ENCODE measurements at regions not wholly inside any gene's neighbourhood (a gene's known extent, or its start where the extent isn't known, plus 50 kb on each side); places are given as distances from the start of the nearest gene placed in this dataset.
"Not testable (repeated sequence)": the region's sequence is repeated elsewhere in the genome, so short reads cannot be mapped to it uniquely, and the experiment has no call there.

DNA sequence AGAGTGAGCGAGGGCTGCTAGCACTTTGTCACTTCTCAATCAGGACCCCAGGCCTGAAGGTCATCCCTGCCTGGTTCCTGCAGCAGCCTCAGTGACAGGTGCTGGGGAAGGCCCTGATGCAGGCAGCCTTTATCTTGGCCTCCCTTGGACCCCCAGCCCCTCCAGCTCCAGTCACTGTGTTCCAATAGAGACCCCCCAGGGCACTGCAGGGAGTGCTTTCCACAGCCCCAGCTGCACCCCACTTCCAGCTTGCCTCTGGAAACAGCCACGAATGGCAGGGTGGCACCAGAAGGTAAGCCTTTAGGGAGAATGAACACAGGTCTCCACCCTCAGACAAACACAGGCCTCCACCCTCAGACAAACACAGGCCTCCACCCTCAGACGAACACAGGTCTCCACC lies 241.6 kb upstream of the SGCG start:
- no peak for DNase-seq (ENCODE audit: low read depth)

DNA sequence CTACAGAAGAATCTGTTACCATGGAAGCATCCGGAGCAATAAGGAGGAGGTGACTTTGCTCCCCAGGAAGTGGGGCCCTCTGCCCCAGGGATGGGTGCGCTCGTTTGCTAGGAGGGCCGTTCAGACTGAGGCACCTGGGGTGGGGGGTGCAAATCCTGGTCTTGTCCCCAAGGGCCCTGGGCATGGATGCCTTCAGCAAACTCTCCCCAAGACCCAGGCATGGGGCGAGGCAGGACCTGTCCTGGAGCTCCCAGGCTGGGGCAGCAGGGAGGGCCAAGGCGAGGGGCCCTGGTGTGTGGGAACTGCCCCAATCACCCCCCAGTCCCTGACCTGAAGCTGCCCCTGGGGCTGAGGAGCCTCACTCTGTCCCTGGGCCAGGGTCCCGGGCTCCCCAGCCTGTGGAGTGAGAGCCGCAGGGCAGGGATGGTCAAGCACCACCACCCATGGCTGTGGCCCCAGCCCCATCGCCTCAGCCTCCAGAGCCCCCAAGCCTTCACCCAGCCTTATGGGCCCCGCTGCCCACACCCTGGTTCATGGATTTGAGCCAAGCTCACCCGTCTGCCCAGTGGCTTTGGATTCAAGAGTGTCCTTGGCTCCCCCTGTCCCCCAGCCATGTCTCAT lies 240.6 kb upstream of the SGCG start:
- DNase-seq (ENCODE audit: low read depth), result no peak

DNA sequence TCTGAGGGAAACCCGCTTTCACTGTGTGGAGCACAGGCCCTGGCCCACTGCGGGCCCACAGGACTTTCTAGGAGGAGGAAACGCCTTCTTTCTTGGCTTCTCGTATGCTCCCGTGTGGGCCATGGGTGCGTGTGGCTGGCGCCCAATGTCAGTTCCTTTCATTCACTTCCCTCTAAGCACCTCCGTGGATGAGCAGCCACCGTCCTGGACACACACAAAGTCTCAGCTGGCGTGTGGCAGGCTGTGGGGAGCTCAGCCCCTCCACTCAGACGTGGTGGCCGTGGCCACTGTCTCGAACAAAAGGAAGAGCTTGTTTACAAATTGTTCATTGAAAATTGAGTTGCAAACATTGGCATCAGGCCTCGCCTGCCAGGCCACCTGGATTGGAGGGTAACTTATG lies 240.0 kb upstream of the SGCG start:
- DNase-seq (ENCODE audit: low read depth), result no peak

DNA sequence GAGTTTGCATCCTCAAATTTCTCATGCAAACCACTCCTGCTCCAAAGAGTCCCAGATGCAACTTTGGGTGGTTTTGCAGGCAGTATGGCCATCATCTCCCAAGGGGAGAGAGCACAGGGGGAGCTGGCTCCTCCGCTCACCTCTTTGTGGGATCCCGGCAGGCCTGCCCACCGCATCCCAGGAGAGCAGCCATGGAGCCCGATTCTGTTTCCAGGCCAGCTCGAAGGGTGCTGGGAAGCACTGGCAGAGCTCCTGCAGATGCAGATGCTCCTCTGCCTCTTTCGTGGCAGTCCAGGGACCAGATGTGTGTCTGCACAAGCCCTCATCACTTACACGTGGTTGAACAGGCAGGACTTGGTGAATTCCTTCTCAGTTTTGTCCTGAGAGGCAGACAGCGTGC lies 239.3 kb upstream of the SGCG start:
- not testable (repeated sequence) for DNase-seq (ENCODE audit: low read depth)

DNA sequence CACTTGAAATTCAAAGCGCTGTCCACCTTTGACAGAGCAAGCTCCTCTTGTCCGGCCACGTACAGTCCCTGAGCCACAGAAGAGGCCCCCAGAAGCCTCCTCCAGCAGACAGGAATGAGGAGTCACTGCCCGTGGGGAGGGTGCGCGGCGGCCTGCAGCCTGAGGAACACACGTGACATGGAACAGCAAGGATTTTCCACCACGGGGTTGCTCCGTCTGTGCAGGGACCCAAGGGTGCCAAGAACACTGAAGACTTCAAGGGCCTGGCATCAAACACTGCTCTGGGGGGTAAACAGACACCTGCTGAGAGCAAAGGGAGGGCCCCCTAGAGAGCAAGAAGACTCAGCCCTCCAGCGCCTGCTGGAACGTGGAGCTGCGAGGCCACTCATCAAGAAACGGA lies 237.9 kb upstream of the SGCG start:
- not testable (repeated sequence) for DNase-seq (ENCODE audit: low read depth)

DNA sequence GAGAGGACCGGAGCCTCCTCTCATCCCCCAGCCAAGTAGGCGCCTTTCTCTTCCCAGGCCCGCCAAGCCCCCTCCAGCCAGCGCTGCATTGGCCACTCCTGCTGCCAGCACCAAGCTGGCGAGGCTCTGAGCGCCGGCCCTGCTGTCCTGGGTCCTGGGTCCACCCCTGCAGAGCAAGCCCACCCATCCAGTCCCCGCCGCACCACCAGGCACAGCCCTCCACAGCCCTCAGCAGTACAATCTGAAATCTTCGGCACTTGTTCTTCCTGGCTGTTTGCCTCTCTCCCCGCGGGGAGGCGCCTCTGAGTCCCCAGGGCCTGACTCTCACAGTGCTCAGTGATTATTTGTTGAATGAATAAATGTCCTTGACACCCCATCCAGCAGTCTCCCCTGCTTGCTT lies 236.4 kb upstream of the SGCG start:
- no peak for DNase-seq (ENCODE audit: low read depth)

DNA sequence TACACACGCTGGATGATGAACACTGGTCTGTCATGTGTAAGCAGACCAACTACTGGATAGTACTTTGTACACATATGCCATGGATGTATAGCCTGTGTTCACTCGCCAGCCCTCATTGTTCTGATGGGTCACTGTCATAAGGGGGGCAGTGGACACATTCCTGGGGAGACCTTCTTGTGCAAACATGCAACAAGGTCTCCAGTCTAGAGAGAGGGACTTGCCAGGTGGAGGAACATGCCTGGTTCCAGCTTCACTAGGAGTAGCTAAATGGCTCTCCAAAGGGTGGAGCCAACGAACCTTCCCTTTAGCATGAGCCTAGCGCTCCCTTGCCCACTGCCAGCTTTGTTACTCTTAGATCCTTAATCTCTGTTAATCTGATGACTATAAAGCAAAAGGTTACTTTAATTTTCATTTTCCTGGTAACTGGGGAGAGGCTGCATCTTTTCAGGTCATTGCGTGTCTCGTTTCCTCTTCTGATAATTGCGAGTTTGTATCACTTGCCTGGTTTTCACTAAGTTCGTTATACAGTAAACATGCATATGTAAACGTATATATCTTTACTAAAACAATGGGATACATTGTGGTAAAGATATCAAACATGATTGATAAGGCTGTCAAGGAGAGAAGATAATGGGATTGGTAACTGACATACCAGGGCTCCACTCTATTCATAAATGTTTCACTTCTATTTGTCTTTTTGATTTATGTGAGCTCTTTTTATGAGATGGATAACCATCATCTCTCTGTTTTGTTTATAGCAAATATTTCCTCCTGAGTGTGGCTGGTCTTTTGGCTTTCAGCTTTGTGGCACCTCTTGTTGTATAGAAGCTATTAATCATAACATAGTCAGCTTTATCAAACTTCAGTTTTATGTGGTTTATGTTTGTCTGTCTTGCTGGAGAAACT lies 235.2 kb upstream of the SGCG start:
- no peak for DNase-seq (ENCODE audit: low read depth)

DNA sequence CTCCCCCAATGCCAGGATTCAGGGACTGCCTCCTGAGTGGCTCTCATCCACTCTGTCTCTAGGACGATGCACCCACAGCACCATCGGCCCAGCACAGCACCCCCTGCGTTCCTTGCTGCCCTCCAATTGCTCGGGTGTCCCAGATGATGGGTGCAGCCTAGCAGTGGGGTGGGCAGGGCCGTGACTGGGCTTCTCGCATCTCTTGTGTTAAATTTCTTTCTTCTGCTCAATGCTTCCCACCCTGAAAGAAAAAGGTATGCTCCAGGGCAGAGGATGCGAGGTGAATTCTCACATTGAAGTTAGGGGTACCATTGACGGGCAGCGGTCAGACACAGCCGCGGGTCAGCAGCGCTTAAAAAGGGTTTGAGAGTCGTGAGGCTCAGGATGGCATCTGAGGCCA lies 232.4 kb upstream of the SGCG start:
- no peak for DNase-seq (ENCODE audit: low read depth)

DNA sequence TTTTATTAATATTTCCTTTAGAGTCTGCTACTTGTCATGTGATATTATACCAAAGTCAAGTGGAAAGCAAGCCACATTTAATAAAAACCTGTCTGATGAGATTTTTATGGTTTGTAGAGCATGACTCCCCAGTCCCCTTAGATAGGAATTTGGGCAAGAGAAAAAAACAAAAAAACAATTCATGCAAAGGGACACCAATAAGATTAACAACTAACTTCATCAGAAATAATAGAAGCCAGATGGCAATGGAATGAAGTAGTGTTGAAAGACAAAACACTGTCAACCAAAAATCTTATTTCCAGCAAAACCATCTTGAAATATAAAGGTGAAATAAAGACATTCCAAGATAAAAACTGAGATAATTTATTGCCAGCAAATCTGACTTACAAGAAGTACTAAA lies 228.8 kb upstream of the SGCG start:
- not testable (repeated sequence) for DNase-seq (ENCODE audit: low read depth)

DNA sequence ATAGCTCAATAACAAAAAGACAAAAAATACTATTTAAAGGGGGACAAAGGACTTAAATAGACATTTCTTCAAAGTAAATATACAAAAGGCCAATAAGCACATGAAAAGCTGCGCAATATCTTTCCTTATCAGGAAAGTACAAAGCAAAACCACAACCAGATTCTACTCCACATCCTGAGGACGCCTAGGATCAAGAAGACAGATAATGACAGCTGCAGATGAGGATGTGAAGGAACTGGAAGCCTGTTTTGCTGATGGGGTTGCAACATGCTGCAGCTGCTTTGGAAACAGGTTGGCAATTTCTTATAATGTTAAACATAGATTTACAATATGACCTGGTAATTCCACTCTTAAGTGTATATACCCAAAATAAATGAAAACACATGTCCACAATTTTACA lies 225.6 kb upstream of the SGCG start:
- not testable (repeated sequence) for DNase-seq (ENCODE audit: low read depth)

DNA sequence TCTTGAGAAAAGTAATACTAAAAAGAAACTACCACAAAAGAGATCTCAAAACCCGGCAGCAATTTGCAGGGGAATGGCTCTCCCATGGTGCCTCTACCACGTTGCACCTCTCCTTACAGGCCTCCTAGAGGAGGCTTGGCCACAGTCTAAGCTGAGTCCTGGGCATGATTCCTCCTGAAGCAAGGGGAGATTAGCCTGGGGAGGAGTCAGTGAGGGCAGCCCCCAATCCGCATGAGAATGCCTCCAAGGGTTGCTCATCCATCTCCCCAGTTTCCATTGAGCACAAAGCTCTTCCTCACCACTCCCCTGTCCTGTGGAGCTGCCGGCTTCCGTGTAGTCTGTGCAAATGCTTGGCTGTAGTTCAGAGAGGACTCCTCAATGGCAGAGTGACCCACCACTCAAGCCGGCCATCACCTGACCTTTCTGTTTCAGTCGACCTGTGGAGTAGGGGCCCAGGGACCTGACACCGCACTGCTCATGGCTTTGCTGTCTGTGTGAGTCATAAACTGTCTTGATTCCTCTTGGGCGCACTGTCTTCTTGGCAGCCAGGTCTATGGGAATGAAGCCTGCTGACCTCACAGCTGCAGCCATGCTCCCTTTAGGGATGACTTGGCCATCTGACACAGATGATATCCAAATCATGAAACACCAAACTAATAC lies 224.2 kb upstream of the SGCG start:
- not testable (repeated sequence) for DNase-seq (ENCODE audit: low read depth)

DNA sequence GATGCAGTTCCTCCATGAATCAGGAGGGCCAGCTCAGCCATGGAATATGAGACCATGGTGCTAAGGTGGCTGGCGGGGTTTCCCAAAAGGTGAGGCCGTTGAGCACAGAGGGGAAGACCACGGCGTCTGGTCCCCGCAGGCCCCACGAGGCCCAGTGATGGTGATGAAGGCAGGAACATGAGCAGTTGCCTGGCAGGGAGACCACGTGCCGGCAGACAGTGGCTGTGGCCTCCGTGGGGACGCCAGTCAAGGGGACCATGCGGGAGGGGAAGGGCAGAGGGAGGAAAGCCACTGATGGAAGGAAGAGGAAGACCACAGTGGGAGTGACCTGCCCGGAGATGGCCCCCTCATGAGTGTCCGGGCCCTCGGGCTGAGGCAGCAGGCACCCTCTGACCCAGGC lies 220.9 kb upstream of the SGCG start:
- DNase-seq (ENCODE audit: low read depth), result not testable (repeated sequence)

DNA sequence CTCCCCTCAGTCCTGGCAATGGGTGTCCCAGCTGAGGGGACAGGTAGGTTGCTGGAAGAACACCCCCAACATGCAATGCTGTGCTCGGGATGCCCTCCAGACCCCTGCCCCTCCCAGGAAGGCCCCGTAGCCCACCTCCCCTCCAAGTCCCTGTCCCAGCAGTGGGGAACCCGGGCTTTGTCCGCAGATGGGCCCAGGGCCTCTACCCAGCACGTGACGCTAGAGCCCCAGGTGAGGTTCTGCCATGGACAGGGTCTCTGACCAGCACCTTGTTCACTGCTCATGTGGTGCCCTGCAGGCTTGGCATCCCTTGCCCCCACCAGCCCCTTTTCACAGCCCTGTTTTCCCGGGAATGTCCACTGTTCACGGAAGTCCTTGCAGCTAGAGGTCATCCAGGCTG lies 220.0 kb upstream of the SGCG start:
- DNase-seq (ENCODE audit: low read depth), result no peak

DNA sequence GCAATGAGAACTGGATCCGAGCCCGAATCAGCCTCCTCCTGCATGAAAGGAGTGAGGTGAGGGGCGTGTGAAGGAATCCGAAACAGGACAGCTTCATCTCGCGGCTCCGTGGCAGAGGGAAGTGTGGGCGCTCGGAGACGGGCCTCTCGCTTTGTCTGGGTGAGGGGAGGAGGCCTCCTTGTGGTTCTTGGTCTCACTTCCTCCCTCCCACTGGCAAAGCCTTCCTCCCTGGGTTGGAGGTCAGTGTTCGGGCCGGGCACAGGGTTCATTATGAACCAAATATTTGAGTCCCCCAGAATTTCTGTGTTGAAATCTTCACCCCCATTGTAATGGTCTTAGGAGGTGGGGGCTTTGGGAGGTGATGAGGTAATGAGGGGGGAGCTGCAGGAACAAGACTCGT lies 219.4 kb upstream of the SGCG start:
- DNase-seq (ENCODE audit: low read depth), result not testable (repeated sequence)

DNA sequence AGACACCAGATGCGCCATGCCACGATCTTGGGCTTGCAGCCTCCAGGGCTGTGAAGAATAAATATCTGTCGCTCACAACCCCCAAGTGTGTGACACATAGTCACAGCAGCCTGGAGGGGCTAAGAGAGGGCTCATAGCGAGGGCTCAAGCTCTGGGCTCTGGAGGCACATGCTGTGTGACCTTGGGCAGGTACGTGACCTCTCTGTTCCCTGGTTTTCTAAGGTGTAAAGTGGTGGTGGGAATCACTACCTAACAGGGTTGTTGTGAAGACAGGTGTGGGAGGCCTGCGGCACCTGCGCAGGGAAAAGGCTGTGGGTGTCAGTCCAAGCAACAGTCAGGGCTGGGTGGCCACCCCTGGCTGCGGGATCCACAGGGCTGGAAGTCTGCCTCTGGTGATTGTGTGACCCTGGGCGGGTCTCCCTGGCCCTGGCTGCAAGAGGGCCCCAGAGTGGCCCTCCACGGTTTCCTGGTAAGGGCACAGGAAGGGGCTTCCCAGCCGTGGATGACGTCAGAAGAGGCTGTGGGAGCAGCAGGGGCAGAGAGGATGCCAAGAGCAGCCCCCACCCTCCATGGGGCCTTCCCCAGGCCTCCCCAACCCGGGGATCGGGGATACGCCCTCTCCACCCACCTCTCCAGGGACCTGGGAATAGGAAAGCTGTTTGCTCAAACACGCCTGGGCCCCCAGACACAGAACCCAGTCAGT lies 218.8 kb upstream of the SGCG start:
- no peak for DNase-seq (ENCODE audit: low read depth)

DNA sequence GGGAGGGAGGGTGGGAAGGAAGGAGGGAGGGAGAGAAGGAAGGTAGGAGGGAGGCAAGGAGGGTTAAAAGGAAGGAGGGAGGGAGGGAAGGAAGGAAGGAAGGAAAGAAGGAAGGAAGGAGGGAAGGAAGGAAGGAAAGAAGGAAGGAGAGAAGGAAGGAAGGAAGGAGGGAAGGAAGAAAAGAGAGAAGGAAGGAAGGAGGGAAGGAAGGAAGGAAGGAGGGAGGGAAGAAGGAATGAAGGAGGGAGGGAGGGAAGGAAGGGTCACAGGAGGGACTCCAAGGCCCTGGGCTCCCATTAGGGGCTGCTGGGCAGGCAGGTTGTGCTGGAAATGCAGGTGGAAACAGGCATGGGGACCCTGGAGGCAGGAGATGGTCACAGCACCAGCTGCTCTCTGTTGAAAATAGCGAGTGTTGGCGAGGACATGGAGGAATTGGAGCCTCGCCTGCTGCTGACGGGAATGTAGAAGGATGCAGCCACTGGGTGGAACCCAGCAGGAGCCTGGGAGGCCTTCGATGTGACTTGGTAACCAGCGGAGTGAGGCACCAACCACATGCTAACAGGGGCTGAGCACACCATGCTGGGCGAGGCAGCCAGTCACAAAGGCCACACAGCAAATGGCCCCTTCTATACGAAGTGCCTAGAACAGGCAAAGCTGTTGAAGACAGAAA lies 217.3 kb upstream of the SGCG start:
- not testable (repeated sequence) for DNase-seq (ENCODE audit: low read depth)

DNA sequence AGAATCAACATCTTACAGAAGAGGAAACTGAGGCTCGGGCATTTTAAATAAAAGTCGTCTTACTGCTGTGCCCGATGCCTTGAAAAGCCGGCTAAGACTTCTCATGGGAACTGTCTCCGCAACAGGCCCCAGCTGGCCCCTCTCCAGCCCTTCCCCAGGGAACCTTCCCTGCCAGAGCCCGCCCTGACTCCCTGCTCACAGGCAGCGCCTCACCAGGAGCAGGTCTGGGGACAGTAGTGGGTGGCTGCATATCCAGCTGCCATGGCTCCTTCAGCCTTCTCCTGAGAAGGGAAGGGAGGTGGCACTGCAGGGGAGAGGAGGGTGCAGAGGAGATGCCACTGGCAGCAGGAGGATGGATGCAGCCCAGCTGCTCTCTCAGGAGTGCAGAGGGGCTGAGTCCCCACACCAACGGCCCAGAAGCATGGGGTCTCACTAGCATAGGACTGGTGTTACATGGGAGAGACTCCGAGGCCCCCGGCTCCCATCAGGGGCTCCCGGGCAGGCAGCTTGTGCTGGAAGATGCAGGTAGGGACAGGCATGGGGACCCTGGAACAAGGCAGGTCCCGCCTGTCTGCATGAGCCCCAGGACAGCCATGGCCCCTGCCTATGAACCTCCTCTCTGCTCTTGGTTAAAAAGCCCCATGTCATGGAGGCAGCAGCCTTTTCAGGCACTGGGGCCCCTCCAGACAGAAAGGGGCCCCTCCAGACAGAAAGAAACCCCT lies 216.4 kb upstream of the SGCG start:
- no peak for DNase-seq (ENCODE audit: low read depth)

DNA sequence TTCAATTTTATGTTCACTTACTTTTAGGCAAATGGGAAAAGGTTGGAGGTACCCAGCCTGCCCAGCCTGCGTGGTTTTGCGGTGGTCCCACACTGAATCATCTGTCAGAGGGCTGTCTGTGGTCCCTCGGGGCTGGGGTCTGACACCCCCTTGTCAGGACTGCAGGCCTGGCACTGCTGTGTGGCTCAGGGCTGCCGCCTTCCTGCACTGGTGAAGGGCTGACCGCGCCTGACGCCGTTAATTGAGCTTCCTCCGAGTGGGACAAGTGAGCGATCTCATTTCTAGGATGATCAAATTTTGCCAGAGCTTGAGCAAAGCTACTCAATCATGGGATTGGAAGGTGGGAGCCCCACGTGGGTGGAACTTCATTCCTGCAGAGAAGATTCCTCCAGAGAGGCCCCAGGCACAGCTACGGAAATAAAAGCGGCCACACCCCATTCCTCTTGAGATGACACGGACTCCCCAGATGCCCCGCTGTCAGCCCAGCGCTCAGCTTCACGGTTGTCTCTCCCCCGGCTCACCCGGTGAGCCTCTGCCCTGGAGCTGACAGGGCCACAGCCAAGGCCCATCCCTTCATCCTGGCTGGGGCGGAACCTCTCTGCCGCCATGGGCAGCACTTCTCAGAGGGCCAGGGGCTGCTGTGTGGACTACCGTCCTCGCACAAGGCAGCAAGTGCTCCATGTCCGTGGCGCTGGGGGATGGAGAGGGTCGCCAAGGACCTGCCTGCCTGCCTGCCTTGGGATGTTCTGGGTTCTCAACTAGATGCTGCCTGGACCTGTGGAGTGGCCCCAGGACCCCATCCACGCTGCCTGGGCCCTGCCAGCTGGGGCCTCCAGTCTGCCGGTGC lies 215.5 kb upstream of the SGCG start:
- DNase-seq (ENCODE audit: low read depth), result not testable (repeated sequence)

DNA sequence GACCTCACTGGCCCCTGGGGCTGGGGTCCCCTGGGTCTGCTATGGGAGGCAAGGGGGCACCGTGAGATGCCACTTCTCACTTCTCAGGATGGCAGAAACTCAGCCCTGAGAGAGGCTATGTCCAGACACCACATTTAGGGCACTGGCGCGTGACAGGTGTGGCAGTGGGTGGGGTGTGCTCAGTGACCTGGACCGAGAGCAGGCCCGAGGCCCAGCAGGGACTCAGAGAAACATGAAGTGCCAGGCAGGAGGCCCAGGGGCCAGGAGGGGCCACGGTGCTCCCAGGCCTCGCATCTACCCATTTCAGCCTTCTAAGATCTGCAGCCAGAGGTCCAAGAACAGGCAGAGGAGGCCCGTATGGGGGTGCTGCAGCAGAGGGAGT lies 214.9 kb upstream of the SGCG start:
- not testable (repeated sequence) for DNase-seq (ENCODE audit: low read depth)

DNA sequence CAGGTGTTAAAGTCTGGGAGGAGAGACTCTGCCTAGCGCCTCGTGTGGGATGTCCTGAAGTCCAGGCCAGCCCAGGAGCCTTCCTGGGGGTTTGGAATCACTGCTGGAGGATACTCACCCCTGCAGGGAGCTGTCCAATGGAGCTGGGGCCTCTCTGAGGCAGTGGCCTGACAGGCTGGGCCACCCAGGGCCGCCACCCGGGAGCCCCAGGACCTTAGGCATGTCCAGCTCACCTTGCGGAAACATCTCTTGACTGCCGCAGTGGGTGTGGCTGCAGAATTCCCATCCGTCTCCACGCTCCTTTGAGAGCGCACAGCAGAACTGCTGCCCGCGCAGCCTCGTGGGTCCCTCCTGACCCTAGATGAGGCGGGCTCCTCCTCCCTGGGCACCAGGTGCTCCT lies 214.0 kb upstream of the SGCG start:
- DNase-seq (ENCODE audit: low read depth), result not testable (repeated sequence)
